Mesendoderm (in vitro differentiated cells): ENCODE measurements at regions not wholly inside any gene's neighbourhood (a gene's known extent, or its start where the extent isn't known, plus 50 kb on each side); places are given as distances from the start of the nearest gene placed in this dataset.
A peak's percentile ranks its signal among the peaks of the same experiment; 100 is the strongest.
"Not testable (repeated sequence)": the region's sequence is repeated elsewhere in the genome, so short reads cannot be mapped to it uniquely, and the experiment has no call there.

Experiments
- DNase-seq: peaks from one replicate; pipeline ENCODE4 v3.0.0; 2013
- H2AK5ac ChIP-seq: 2 replicates; pipeline ENCODE4 v1.6.1; 2013; ENCODE audit warnings: low read length, inconsistent platforms
- H2BK120ac ChIP-seq: 2 replicates; pipeline ENCODE4 v1.6.1; 2013; ENCODE audit warnings: low read depth, mild to moderate bottlenecking, low read length, moderate library complexity, mixed read lengths
- H2BK15ac ChIP-seq: replicated peaks from 2 replicates; pipeline ENCODE4 v1.6.1; 2013; ENCODE audit warnings: low read depth, mild to moderate bottlenecking, moderate library complexity
- H2BK5ac ChIP-seq: 2 replicates; pipeline ENCODE4 v1.6.1; 2013; ENCODE audit warnings: low read length, inconsistent platforms
- H3K18ac ChIP-seq: 2 replicates; pipeline ENCODE4 v1.6.1; 2013; ENCODE audit warnings: mild to moderate bottlenecking, low read length, mixed read lengths
- H3K23ac ChIP-seq: one replicate; pipeline ENCODE4 v1.6.1; 2013; ENCODE audit warnings: low read length
- H3K27ac ChIP-seq: 2 replicates; pipeline ENCODE4 v1.5.1; 2013; ENCODE audit warnings: low read depth, mild to moderate bottlenecking, inconsistent platforms, low read length, moderate library complexity
- H3K27me3 ChIP-seq: 2 replicates; pipeline ENCODE4 v1.6.1; 2013; ENCODE audit warnings: low read length, control low read depth, mild to moderate bottlenecking, inconsistent platforms; ENCODE audit not compliant: insufficient read depth, poor library complexity
- H3K36me3 ChIP-seq: 2 replicates; pipeline ENCODE4 v1.6.1; 2013; ENCODE audit warnings: low read length, inconsistent platforms; ENCODE audit not compliant: control insufficient read depth, insufficient read depth
- H3K4ac ChIP-seq: one replicate; pipeline ENCODE4 v1.6.1; 2013; ENCODE audit warnings: low read depth, mild to moderate bottlenecking, low read length, moderate library complexity
- H3K4me1 ChIP-seq: 2 replicates; pipeline ENCODE4 v1.6.1; 2013; ENCODE audit warnings: low read depth, low read length, inconsistent platforms; ENCODE audit not compliant: control insufficient read depth
- H3K4me2 ChIP-seq: 2 replicates; pipeline ENCODE4 v1.6.1; 2013; ENCODE audit warnings: low read length
- H3K4me3 ChIP-seq: 2 replicates; pipeline ENCODE4 v1.5.1; 2013; ENCODE audit warnings: mild to moderate bottlenecking, low read length
- H3K56ac ChIP-seq: one replicate; pipeline ENCODE4 v1.6.1; 2013; ENCODE audit warnings: low read length
- H3K79me1 ChIP-seq: 2 replicates; pipeline ENCODE4 v1.6.1; 2013; ENCODE audit warnings: low read length, inconsistent platforms
- H3K79me2 ChIP-seq: 2 replicates; pipeline ENCODE4 v1.6.1; 2013; ENCODE audit warnings: mild to moderate bottlenecking, low read length; ENCODE audit not compliant: control insufficient read depth, insufficient read depth
- H3K9ac ChIP-seq: 2 replicates; pipeline ENCODE4 v1.6.1; 2013; ENCODE audit warnings: low read length, inconsistent platforms
- H4K5ac ChIP-seq: one replicate; pipeline ENCODE4 v1.6.1; 2013; ENCODE audit warnings: low read length
- H4K8ac ChIP-seq: one replicate; pipeline ENCODE4 v1.6.1; 2013; ENCODE audit warnings: low read depth, mild to moderate bottlenecking, control low read depth, low read length, moderate library complexity
- WGBS: extraction: QIAGEN DNeasy Blood & Tissue Kit; methylation state at CpG from one replicate; pipeline ENCODE4 v1.1.7; 2013; ENCODE audit warnings: low lambda C conversion rate, missing lambda C conversion rate; ENCODE audit not compliant: insufficient coverage; ENCODE audit errors: extremely low coverage; 5-methylcytosine and 5-hydroxymethylcytosine counted together

DNA sequence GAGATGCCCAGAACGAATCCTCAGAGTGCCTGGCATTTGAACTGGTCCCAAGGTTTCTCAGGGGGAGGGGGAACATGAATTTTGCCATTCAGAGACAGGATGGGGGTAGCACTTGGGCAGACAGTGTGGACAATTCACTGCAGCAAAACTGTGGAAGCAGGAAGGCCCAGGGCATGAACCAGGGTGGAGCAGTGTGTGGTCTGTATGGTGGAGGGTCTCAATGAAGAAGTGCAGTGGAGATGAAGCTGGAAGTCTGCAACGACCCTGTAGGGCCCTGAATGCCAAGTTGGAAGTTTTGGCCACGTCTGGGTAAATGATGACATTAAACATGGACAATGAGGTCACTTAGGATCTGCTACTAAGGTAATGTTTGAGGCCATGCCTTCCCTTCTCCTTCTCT, 273.9 kb downstream of the CDK5RAP2 start:
- H3K4me1 ChIP-seq: peaks cover 2% of the 10 kb centered on the region
- no peak overlapping the region for H2BK15ac ChIP-seq
- no peak overlapping the region for H3K56ac ChIP-seq
- no peak overlapping the region for H2AK5ac ChIP-seq
- H4K8ac ChIP-seq: no peak overlapping the region
- H3K36me3 ChIP-seq: no peaks in the 10 kb centered on the region
- H3K18ac ChIP-seq: no peak overlapping the region
- WGBS: no CpG with 5 or more reads among the region's 3 CpGs
- H2BK5ac ChIP-seq: no peak overlapping the region
- H3K27me3 ChIP-seq: no peaks in the 10 kb centered on the region
- no peak overlapping the region for H3K4ac ChIP-seq
- no peaks in the 10 kb centered on the region for H3K79me1 ChIP-seq
- no peak overlapping the region for H3K4me3 ChIP-seq
- no peak overlapping the region for H3K9ac ChIP-seq
- no peak overlapping the region for H3K27ac ChIP-seq
- no peak for DNase-seq
- no peak overlapping the region for H3K23ac ChIP-seq
- no peak overlapping the region for H3K4me2 ChIP-seq
- no peak overlapping the region for H2BK120ac ChIP-seq
- no peak overlapping the region for H4K5ac ChIP-seq
- H3K79me2 ChIP-seq: no peaks in the 10 kb centered on the region

DNA sequence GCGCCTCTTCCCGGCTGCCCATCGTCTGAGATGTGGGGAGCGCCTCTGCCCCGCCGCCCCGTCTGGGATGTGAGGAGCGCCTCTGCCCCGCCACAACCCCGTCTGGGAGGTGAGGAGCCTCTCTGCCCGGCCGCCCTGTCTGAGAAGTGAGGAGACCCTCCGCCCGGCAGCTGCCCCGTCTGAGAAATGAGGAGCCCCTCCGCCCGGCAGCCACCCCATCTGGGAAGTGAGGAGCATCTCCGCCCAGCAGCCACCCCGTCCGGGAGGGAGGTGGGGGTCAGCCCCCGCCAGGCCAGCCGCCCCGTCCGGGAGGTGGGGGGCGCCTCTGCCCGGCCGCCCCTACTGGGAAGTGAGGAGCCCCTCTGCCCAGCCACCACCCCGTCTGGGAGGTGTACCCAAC, 275.1 kb downstream of the CDK5RAP2 start:
- not testable (repeated sequence) for H3K4ac ChIP-seq, H3K36me3 ChIP-seq

DNA sequence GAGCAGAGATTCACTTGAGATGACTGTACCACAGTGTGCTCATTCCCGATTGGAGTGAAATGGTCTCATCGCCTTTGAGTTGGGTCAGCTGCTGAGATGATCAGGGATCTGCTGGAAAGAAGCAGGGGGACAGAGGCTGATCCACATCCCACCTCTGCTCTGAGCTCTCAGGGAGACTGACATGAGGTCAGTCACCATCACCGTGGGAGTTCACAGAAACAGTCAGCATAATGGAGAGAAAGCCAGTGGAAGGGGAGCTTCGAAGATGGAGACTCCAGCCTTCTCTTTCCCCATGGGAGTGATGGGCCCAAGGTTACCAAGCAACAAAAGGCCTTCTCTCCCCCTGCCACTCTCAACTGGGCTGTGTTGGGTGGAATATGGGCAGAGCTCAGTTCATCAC, 276.4 kb downstream of the CDK5RAP2 start:
- Histone ChIP-seq H2AK5ac (no peak overlapping the region), H3K18ac (no peak overlapping the region), H3K27me3 (no peaks in the 10 kb centered on the region), H3K36me3 (no peaks in the 10 kb centered on the region), H3K79me1 (no peaks in the 10 kb centered on the region), H3K23ac (no peak overlapping the region), H3K4me2 (no peak overlapping the region), H3K56ac (no peak overlapping the region), H2BK120ac (no peak overlapping the region), H3K27ac (no peak overlapping the region), H2BK5ac (no peak overlapping the region), H3K79me2 (no peaks in the 10 kb centered on the region), H4K8ac (no peak overlapping the region), H4K5ac (no peak overlapping the region), H3K4me1 (peaks cover 2% of the 10 kb centered on the region), H3K9ac (no peak overlapping the region), H2BK15ac (no peak overlapping the region), H3K4ac (no peak overlapping the region), H3K4me3 (no peak overlapping the region)
- WGBS: no CpG with 5 or more reads among the region's 4 CpGs
- DNase-seq: no peak

More for the DNA sequence above, 275.1 kb downstream of the CDK5RAP2 start:
- H3K27me3 ChIP-seq, H2BK5ac ChIP-seq, H2BK120ac ChIP-seq, H3K79me2 ChIP-seq, H2AK5ac ChIP-seq, H3K4me3 ChIP-seq, H3K9ac ChIP-seq, H3K79me1 ChIP-seq, H4K5ac ChIP-seq, H3K56ac ChIP-seq, DNase-seq, H3K27ac ChIP-seq, H3K18ac ChIP-seq, H3K4me2 ChIP-seq, H3K23ac ChIP-seq, H4K8ac ChIP-seq, H3K4me1 ChIP-seq, H2BK15ac ChIP-seq: not testable (repeated sequence)
- WGBS: no CpG with 5 or more reads among the region's 28 CpGs

DNA sequence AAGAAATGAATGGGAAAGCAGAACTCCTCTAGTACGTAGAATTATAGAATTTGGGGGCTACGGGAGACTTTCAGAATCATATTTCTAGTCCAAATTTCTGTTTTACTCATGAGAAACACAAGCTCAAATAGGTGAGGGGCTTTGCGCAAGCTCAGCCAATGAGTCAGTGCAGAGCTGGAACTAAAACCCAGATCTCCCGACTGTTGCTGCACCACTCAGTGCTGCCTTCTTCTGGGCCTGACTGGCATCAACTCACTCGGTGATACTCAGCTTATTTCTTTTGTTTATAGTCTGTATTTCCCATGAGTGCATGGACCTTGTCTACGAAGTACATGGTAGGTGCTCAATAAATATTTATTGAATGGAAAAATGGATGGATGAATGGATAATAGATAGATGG, 280.2 kb downstream of the CDK5RAP2 start:
- Histone ChIP-seq H3K27me3 (no peaks in the 10 kb centered on the region), H3K27ac (no peak overlapping the region), H3K9ac (no peak overlapping the region), H3K56ac (no peak overlapping the region), H3K4me3 (no peak overlapping the region), H3K4ac (no peak overlapping the region), H3K79me2 (no peaks in the 10 kb centered on the region), H3K23ac (no peak overlapping the region), H3K4me1 (no peaks in the 10 kb centered on the region), H2BK5ac (no peak overlapping the region), H2AK5ac (no peak overlapping the region), H2BK15ac (no peak overlapping the region), H4K5ac (no peak overlapping the region), H3K79me1 (no peaks in the 10 kb centered on the region), H3K18ac (no peak overlapping the region), H3K36me3 (no peaks in the 10 kb centered on the region), H4K8ac (no peak overlapping the region), H2BK120ac (no peak overlapping the region), H3K4me2 (no peak overlapping the region)
- no CpG with 5 or more reads among the region's 6 CpGs for WGBS
- peak; percentile 46 for DNase-seq

DNA sequence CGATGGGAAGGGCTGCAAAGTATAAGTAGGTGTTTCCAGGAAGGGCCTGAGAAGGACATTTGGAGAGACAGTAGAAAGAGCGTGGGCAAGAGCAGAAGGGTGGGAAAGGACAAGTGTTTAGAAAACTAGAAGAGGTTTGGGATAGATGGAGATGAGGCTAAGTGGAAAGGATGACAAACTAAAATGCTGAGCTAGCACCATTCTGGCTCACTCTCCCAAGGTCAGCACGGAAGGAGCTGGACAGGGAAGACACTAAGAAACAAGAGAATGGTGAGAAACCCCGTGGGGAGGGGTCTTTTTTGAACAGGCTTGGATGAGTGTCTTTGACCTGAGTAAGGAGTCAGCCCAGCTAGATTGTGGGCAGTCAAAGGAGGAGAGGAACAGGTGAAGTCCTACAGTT, 286.0 kb downstream of the CDK5RAP2 start:
- Histone ChIP-seq H2BK5ac (no peak overlapping the region), H4K5ac (no peak overlapping the region), H3K4me3 (no peak overlapping the region), H4K8ac (no peak overlapping the region), H2BK15ac (no peak overlapping the region), H3K36me3 (no peaks in the 10 kb centered on the region), H3K79me1 (no peaks in the 10 kb centered on the region), H3K79me2 (no peaks in the 10 kb centered on the region), H3K27me3 (no peaks in the 10 kb centered on the region), H3K4me1 (no peaks in the 10 kb centered on the region), H3K27ac (no peak overlapping the region), H2AK5ac (no peak overlapping the region), H3K23ac (no peak overlapping the region), H3K18ac (no peak overlapping the region), H2BK120ac (no peak overlapping the region), H3K4ac (no peak overlapping the region), H3K4me2 (no peak overlapping the region), H3K56ac (no peak overlapping the region), H3K9ac (no peak overlapping the region)
- WGBS: no CpG with 5 or more reads among the region's 4 CpGs
- no peak for DNase-seq

DNA sequence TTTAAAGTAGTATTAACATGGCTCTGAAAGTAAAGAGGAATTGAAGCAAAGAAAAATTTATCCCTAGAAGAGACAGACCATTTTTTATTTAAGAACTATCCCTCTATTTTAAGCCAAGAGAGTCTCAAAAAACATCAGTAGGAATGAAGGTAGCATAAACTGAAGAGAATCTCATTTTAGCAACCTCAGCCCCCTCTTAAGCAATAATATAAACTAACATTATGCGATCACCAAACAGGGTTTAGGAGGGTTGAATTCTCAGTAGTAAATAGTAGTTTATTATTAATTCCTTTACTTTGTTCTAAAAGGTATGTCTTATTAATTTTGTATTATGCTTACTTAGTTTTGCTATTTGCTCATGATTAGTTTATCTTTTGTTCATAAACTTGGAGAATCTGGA, 287.4 kb downstream of the CDK5RAP2 start:
- no peak overlapping the region for H2BK5ac ChIP-seq
- no peak overlapping the region for H3K18ac ChIP-seq
- H3K23ac ChIP-seq: no peak overlapping the region
- H2BK120ac ChIP-seq: no peak overlapping the region
- no peak overlapping the region for H3K4me2 ChIP-seq
- no peak overlapping the region for H3K4me3 ChIP-seq
- H3K4me1 ChIP-seq: no peaks in the 10 kb centered on the region
- no peak overlapping the region for H3K27ac ChIP-seq
- no peak overlapping the region for H2BK15ac ChIP-seq
- no peaks in the 10 kb centered on the region for H3K79me2 ChIP-seq
- WGBS: no CpG with 5 or more reads among the region's 1 CpG
- H3K36me3 ChIP-seq: no peaks in the 10 kb centered on the region
- H3K56ac ChIP-seq: no peak overlapping the region
- no peaks in the 10 kb centered on the region for H3K27me3 ChIP-seq
- no peak overlapping the region for H4K5ac ChIP-seq
- no peak overlapping the region for H2AK5ac ChIP-seq
- no peak overlapping the region for H3K4ac ChIP-seq
- H4K8ac ChIP-seq: no peak overlapping the region
- H3K9ac ChIP-seq: no peak overlapping the region
- no peak for DNase-seq
- no peaks in the 10 kb centered on the region for H3K79me1 ChIP-seq
